GM23248 (cell line): ENCODE measurements at regions not wholly inside any gene's neighbourhood (a gene's known extent, or its start where the extent isn't known, plus 50 kb on each side); places are given as distances from the start of the nearest gene placed in this dataset.

Experiments
- DNase-seq: peaks from one replicate; pipeline ENCODE4 v3.0.0-alpha.2; 2015
- H2AFZ ChIP-seq: fragments of 200-600 bp; sonication (generic); 2 replicates; pipeline ENCODE4 v1.6.1; 2016; ENCODE audit warnings: antibody characterized with exemption
- H3F3A ChIP-seq: fragments of 200-600 bp; sonication (generic); 2 replicates; pipeline ENCODE4 v1.6.1; 2016; ENCODE audit warnings: mild to moderate bottlenecking, antibody characterized with exemption, mixed run types; ENCODE audit not compliant: insufficient read depth
- H3K27ac ChIP-seq: fragments of 200-600 bp; sonication (generic); 2 replicates; pipeline ENCODE4 v1.5.1; 2016; ENCODE audit warnings: mild to moderate bottlenecking
- H3K27me3 ChIP-seq: fragments of 200-600 bp; sonication (generic); replicated peaks from 2 replicates; pipeline ENCODE4 v1.6.1; 2016; ENCODE audit warnings: mild to moderate bottlenecking; ENCODE audit not compliant: insufficient read depth
- H3K36me3 ChIP-seq: fragments of 200-600 bp; sonication (generic); 2 replicates; pipeline ENCODE4 v1.6.1; 2016; ENCODE audit warnings: low read depth, mild to moderate bottlenecking
- H3K4me1 ChIP-seq: fragments of 200-600 bp; sonication (generic); 2 replicates; pipeline ENCODE4 v1.6.1; 2016; ENCODE audit warnings: mild to moderate bottlenecking; ENCODE audit not compliant: insufficient read depth
- H3K4me2 ChIP-seq: fragments of 200-600 bp; sonication (generic); one replicate; pipeline ENCODE4 v1.6.1; 2016; ENCODE audit warnings: mild to moderate bottlenecking; ENCODE audit not compliant: unreplicated experiment
- H3K4me3 ChIP-seq: fragments of 200-600 bp; sonication (generic); 2 replicates; pipeline ENCODE4 v1.5.1; 2016; ENCODE audit warnings: mild to moderate bottlenecking
- H3K79me2 ChIP-seq: fragments of 200-600 bp; sonication (generic); 2 replicates; pipeline ENCODE4 v1.6.1; 2016; ENCODE audit warnings: mild to moderate bottlenecking; ENCODE audit not compliant: insufficient read depth
- H3K9ac ChIP-seq: fragments of 200-600 bp; sonication (generic); 2 replicates; pipeline ENCODE4 v1.6.1; 2016; ENCODE audit warnings: mild to moderate bottlenecking
- H3K9me2 ChIP-seq: fragments of 200-600 bp; sonication (generic); 2 replicates; pipeline ENCODE4 v1.6.1; 2016; ENCODE audit warnings: mixed run types, mild to moderate bottlenecking, moderate library complexity; ENCODE audit not compliant: insufficient read depth
- H3K9me3 ChIP-seq: fragments of 200-600 bp; sonication (generic); one replicate; pipeline ENCODE4 v1.6.1; 2017; ENCODE audit warnings: low read depth
- H4K20me1 ChIP-seq: fragments of 200-600 bp; sonication (generic); 2 replicates; pipeline ENCODE4 v1.6.0; 2016; ENCODE audit not compliant: insufficient read depth
- EZH2 ChIP-seq: fragments of 200-600 bp; sonication (generic); IDR thresholded peaks from 2 replicates; pipeline ENCODE4 v1.6.1; 2018; ENCODE audit warnings: antibody characterized with exemption, mild to moderate bottlenecking; ENCODE audit not compliant: insufficient read depth, poor library complexity, severe bottlenecking
- EZH2phosphoT487 ChIP-seq: fragments of 200-600 bp; sonication (generic); IDR thresholded peaks from 2 replicates; pipeline ENCODE4 v1.6.1; 2018; ENCODE audit warnings: antibody characterized with exemption, moderate library complexity, mild to moderate bottlenecking, low read depth; ENCODE audit not compliant: insufficient read depth
- WGBS, 2 experiments: methylation state at CpG; one replicate each; pipeline ENCODE4 v1.1.6; 2015 to 2017; ENCODE audit warnings: low lambda C conversion rate in 2 of 2, low coverage in 1 of 2; ENCODE audit errors: missing lambda C conversion rate in 2 of 2; 5-methylcytosine and 5-hydroxymethylcytosine counted together
- in situ Hi-C: fragments of 300-500 bp; cut with MboI; formaldehyde crosslinking; loops from 2 replicates; pipeline ENCODE4 v1.15.0; 2020

DNA sequence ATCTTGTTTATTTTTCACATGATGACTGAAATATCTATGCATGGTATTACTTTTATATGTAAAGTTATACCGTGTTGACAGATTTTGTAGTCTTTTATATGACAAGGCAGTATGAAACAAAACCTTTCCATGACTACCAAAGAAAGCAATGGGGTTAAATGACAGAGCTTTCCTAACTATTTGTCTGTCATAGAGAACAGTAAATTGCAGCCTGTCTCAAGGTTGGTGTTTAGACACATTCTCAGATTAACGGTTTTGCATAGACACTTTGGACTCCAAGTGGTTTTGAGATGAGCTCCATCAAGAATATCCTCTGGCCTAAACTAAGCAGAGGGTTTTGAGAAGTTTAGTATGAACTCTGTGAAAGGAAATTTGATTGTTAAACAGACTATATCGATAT is 180.7 kb upstream of the TENM3 start:
- Histone ChIP-seq H3K79me2 (no peaks in the 10 kb centered on the region), H3K9me2 (no peaks in the 10 kb centered on the region), H3K27me3 (no peaks in the 10 kb centered on the region), H3K4me1 (no peaks in the 10 kb centered on the region), H3K9me3 (no peaks in the 10 kb centered on the region), H3K4me3 (no peak overlapping the region), H3K27ac (no peak overlapping the region), H3K9ac (no peak overlapping the region), H4K20me1 (no peaks in the 10 kb centered on the region), H3K4me2 (no peak overlapping the region), H3F3A (no peaks in the 10 kb centered on the region), H2AFZ (no peak overlapping the region), H3K36me3 (no peaks in the 10 kb centered on the region)
- WGBS, 2 experiments: 10 to 13% methylated on average over 3 of the region's 3 CpGs
- no peak for DNase-seq
- in situ Hi-C loops: no loop called here
- TF ChIP-seq EZH2 (no peak), EZH2phosphoT487 (no peak)

DNA sequence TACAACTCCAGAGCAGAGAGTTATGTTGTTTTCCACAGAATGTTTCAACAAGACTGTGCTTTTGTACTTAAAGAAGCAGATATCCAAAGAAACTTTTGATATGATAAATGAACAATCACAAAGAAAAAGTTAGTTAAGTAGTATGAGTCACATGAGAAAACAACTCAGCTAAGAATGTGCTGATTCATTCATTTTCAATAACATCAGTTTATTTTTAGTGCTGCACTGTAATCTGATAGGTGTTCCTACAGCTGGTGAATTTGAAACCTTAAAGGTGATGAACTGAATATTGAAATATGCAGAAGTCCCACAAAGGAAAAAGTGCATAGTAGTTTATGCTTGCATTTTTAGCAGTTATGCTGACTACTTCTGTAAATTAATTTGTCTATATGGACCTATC is 180.3 kb upstream of the TENM3 start:
- no peaks in the 10 kb centered on the region for H3K27me3 ChIP-seq
- no peaks in the 10 kb centered on the region for H3K9me2 ChIP-seq
- no peaks in the 10 kb centered on the region for H3K4me1 ChIP-seq
- no peak for TF ChIP-seq EZH2phosphoT487
- no peak for TF ChIP-seq EZH2
- peak; percentile 45 for DNase-seq
- H3K4me3 ChIP-seq: no peak overlapping the region
- no peak overlapping the region for H3K4me2 ChIP-seq
- no peaks in the 10 kb centered on the region for H3K79me2 ChIP-seq
- H4K20me1 ChIP-seq: no peaks in the 10 kb centered on the region
- no peak overlapping the region for H3K9ac ChIP-seq
- no peak overlapping the region for H3K27ac ChIP-seq
- H3K9me3 ChIP-seq: no peaks in the 10 kb centered on the region
- no peak overlapping the region for H2AFZ ChIP-seq
- in situ Hi-C loops: no loop called here
- no peaks in the 10 kb centered on the region for H3F3A ChIP-seq
- H3K36me3 ChIP-seq: no peaks in the 10 kb centered on the region

GRCh38 chr4:182063651-182064050 is 179.6 kb upstream of the TENM3 start:
- no peaks in the 10 kb centered on the region for H3K9me2 ChIP-seq
- H3F3A ChIP-seq: no peaks in the 10 kb centered on the region
- no peak for DNase-seq
- no peak for TF ChIP-seq EZH2phosphoT487
- no peak for TF ChIP-seq EZH2
- no peaks in the 10 kb centered on the region for H3K79me2 ChIP-seq
- H3K9ac ChIP-seq: no peak overlapping the region
- H3K9me3 ChIP-seq: no peaks in the 10 kb centered on the region
- H3K27me3 ChIP-seq: no peaks in the 10 kb centered on the region
- H3K4me2 ChIP-seq: no peak overlapping the region
- H4K20me1 ChIP-seq: no peaks in the 10 kb centered on the region
- in situ Hi-C loops: no loop called here
- no peaks in the 10 kb centered on the region for H3K36me3 ChIP-seq
- H2AFZ ChIP-seq: no peak overlapping the region
- WGBS, 2 experiments: 25 to 28% methylated on average over 2 of the region's 2 CpGs
- H3K4me3 ChIP-seq: no peak overlapping the region
- H3K4me1 ChIP-seq: no peaks in the 10 kb centered on the region
- H3K27ac ChIP-seq: no peak overlapping the region

DNA sequence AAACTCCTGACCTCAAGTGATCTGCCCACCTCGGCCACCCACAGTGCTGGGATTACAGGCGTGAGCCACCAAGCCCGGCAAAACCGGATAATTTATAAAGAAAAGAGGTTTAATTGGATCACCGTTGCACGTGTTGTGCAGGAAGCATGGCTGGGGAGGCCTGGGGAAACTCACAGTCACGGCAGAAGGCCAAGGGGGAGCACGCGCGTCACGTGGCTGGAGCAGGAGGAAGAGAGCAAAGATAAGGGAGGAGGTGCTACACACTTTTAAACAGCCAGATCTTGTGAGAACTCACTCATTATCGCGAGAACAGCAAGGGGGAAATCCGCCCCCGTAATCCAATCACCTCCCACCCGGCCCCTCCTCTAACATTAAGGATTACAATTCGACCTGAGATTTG is 177.9 kb upstream of the TENM3 start:
- DNase-seq: no peak
- H3K27ac ChIP-seq: no peak overlapping the region
- no peak overlapping the region for H3K9ac ChIP-seq
- H3F3A ChIP-seq: no peaks in the 10 kb centered on the region
- no peak overlapping the region for H3K4me3 ChIP-seq
- no peaks in the 10 kb centered on the region for H3K27me3 ChIP-seq
- no peaks in the 10 kb centered on the region for H3K9me2 ChIP-seq
- H4K20me1 ChIP-seq: no peaks in the 10 kb centered on the region
- H3K4me1 ChIP-seq: no peaks in the 10 kb centered on the region
- in situ Hi-C loops: no loop called here
- no peaks in the 10 kb centered on the region for H3K9me3 ChIP-seq
- no peaks in the 10 kb centered on the region for H3K79me2 ChIP-seq
- TF ChIP-seq EZH2phosphoT487 (no peak), EZH2 (no peak)
- no peaks in the 10 kb centered on the region for H3K36me3 ChIP-seq
- no peak overlapping the region for H3K4me2 ChIP-seq
- no peak overlapping the region for H2AFZ ChIP-seq
- 31 to 34% methylated on average over 17 of the region's 17 CpGs for WGBS, 2 experiments

- H2AFZ ChIP-seq: no peak overlapping the region
- TF ChIP-seq EZH2phosphoT487 (no peak), EZH2 (no peak)
- H4K20me1 ChIP-seq: no peaks in the 10 kb centered on the region
- no peaks in the 10 kb centered on the region for H3K9me2 ChIP-seq
- H3K27ac ChIP-seq: no peak overlapping the region
- WGBS, 2 experiments: 32 to 42% methylated on average over 7 of the region's 7 CpGs
- no peak overlapping the region for H3K4me2 ChIP-seq
- H3K4me3 ChIP-seq: no peak overlapping the region
- in situ Hi-C loops: no loop called here
- no peaks in the 10 kb centered on the region for H3K36me3 ChIP-seq
- H3F3A ChIP-seq: no peaks in the 10 kb centered on the region
- no peaks in the 10 kb centered on the region for H3K79me2 ChIP-seq
- no peaks in the 10 kb centered on the region for H3K9me3 ChIP-seq
- no peaks in the 10 kb centered on the region for H3K4me1 ChIP-seq
- no peak overlapping the region for H3K9ac ChIP-seq
- H3K27me3 ChIP-seq: no peaks in the 10 kb centered on the region
- no peak for DNase-seq
Measured at GRCh38 chr4:182066037-182066436, 177.2 kb upstream of the TENM3 start.
